GM12878 (cell line): ENCODE measurements at regions not wholly inside any gene's neighbourhood (a gene's known extent, or its start where the extent isn't known, plus 50 kb on each side); places are given as distances from the start of the nearest gene placed in this dataset.

Source experiments
- ATAC-seq: fragments of 200-7000 bp; cut with Tn5 transposase; 3 replicates; pipeline ENCODE4 v1.9.1; 2020; ENCODE audit warnings: mild to moderate bottlenecking, moderate library complexity
- BruUV-seq: library from RNA; stranded (reverse); fragments of 400-500 nt; replicated peaks from 2 replicates; lab custom pipeline; 2021; lab: Mats Ljungman, UMichigan
- CTCF ChIA-PET: fragments of 300-600 bp; sonication (Branson Sonifier 250); formaldehyde crosslinking; extraction: SDS; loops from one replicate; lab custom pipeline; 2021; ENCODE audit warnings: inconsistent platforms; lab: Yijun Ruan, JAX
- POLR2A ChIA-PET: fragments of 350-600 bp; formaldehyde crosslinking; extraction: SDS; loops from one replicate; lab custom pipeline; 2021; ENCODE audit warnings: inconsistent platforms; lab: Charles Lee
- RAD21 ChIA-PET: fragments of 300-600 bp; sonication (Branson Sonifier 250); formaldehyde crosslinking; loops from one replicate; lab custom pipeline; 2023; ENCODE audit warnings: antibody characterized with exemption; ENCODE audit not compliant: unreplicated experiment; lab: Charles Lee
- SMC1A ChIA-PET: fragments of 300-600 bp; sonication (Branson Sonifier 250); formaldehyde crosslinking; loops from one replicate; lab custom pipeline; 2023; ENCODE audit not compliant: unreplicated experiment, uncharacterized antibody; lab: Charles Lee
- DNase-seq: peaks from one replicate; pipeline ENCODE4 v3.0.0-alpha.2; 2011; ENCODE audit warnings: low read depth, low spot score
- FAIRE-seq: peaks from 3 replicates; lab custom pipeline; 2011; peaks lifted over from hg19 to GRCh38; lab: Jason Lieb, UNC
- H2AFZ ChIP-seq: 2 replicates; pipeline ENCODE4 v1.6.0; 2011; ENCODE audit warnings: low read depth, low read length, control low read depth; ENCODE audit not compliant: control insufficient read depth
- H3K27ac ChIP-seq: 2 replicates; pipeline ENCODE4 v1.5.1; 2011; ENCODE audit warnings: control low read depth; ENCODE audit not compliant: control insufficient read depth, insufficient read depth
- H3K27me3 ChIP-seq, 2 experiments: replicated peaks in 1 of 2; 2 replicates each; pipeline versions ENCODE4 v1.6.0 to v1.6.1; 2011; ENCODE audit warnings: low read length in 1 of 2; ENCODE audit not compliant: control insufficient read depth in 2 of 2, insufficient read depth in 2 of 2
- H3K36me3 ChIP-seq, 2 experiments: 2 replicates each; pipeline ENCODE4 v1.5.1; 2011; ENCODE audit warnings: low read length in 1 of 2; ENCODE audit not compliant: control insufficient read depth in 2 of 2, insufficient read depth in 2 of 2
- H3K4me1 ChIP-seq: 2 replicates; pipeline ENCODE4 v1.6.1; 2011; ENCODE audit warnings: mild to moderate bottlenecking, low read length, moderate library complexity, mixed read lengths; ENCODE audit not compliant: control insufficient read depth, insufficient read depth
- H3K4me2 ChIP-seq: 2 replicates; pipeline ENCODE4 v1.6.0; 2011; ENCODE audit warnings: control low read depth; ENCODE audit not compliant: control insufficient read depth, insufficient read depth
- H3K4me3 ChIP-seq: fragments of 200-600 bp; sonication (generic); 2 replicates; pipeline ENCODE4 v1.5.1; 2016
- H3K79me2 ChIP-seq: 2 replicates; pipeline ENCODE4 v1.6.0; 2011; ENCODE audit warnings: low read length; ENCODE audit not compliant: control insufficient read depth, insufficient read depth
- H3K9ac ChIP-seq: 2 replicates; pipeline ENCODE4 v1.8.0; 2011; ENCODE audit warnings: low read length, control low read depth, mixed read lengths; ENCODE audit not compliant: control insufficient read depth, insufficient read depth
- H3K9me3 ChIP-seq: replicated peaks from 3 replicates; pipeline ENCODE4 v1.5.1; 2011; ENCODE audit warnings: mild to moderate bottlenecking, low read length; ENCODE audit not compliant: control insufficient read depth, insufficient read depth
- H4K20me1 ChIP-seq: 2 replicates; pipeline ENCODE4 v1.6.0; 2011; ENCODE audit not compliant: control insufficient read depth, insufficient read depth
- CEBPZ ChIP-seq: fragments of 150-350 bp; IDR thresholded peaks from 2 replicates; pipeline ENCODE4 v1.6.1; 2016; ENCODE audit warnings: low read depth, low read length
- E2F4 ChIP-seq: IDR thresholded peaks from 2 replicates; pipeline ENCODE4 v1.6.1; 2012; ENCODE audit warnings: low read depth, low read length, improper control_type of control experiment
- EED ChIP-seq: sonication (generic); IDR thresholded peaks from 2 replicates; pipeline ENCODE4 v1.6.1; 2016; ENCODE audit warnings: antibody characterized with exemption, low read depth
- FOXK2 ChIP-seq: fragments of 450-650 bp; IDR thresholded peaks from 2 replicates; pipeline ENCODE4 v1.6.1; 2017; ENCODE audit warnings: mild to moderate bottlenecking, moderate library complexity
- HCFC1 ChIP-seq: fragments of 150-350 bp; IDR thresholded peaks from 2 replicates; pipeline ENCODE4 v1.6.1; 2014; ENCODE audit warnings: low read length
- MXI1 ChIP-seq: fragments of 150-350 bp; IDR thresholded peaks from 2 replicates; pipeline ENCODE4 v1.6.1; 2011; ENCODE audit warnings: low read depth, mild to moderate bottlenecking, inconsistent platforms, low read length, improper control_type of control experiment
- MYC ChIP-seq: IDR thresholded peaks from 2 replicates; pipeline ENCODE4 v1.6.1; 2011; ENCODE audit warnings: mild to moderate bottlenecking, low read length, moderate library complexity, inconsistent platforms; ENCODE audit not compliant: insufficient read depth, insufficient replicate concordance, insufficient read length, severe bottlenecking
- NBN ChIP-seq: fragments of 450-650 bp; IDR thresholded peaks from 2 replicates; pipeline ENCODE4 v1.6.1; 2016
- NFIC ChIP-seq: IDR thresholded peaks from 2 replicates; pipeline ENCODE4 v1.6.1; 2012; ENCODE audit warnings: low read depth, mild to moderate bottlenecking, inconsistent platforms, low read length, moderate library complexity
- RB1 ChIP-seq: fragments of 450-650 bp; formaldehyde crosslinking; IDR thresholded peaks from 2 replicates; pipeline ENCODE4 v1.6.1; 2017; ENCODE audit warnings: mild to moderate bottlenecking, borderline replicate concordance
- SRF ChIP-seq, 2 experiments: IDR thresholded peaks; 2 replicates each; pipeline ENCODE4 v1.6.1; 2011; ENCODE audit warnings: low read depth in 2 of 2, low read length in 2 of 2, mild to moderate bottlenecking in 1 of 2, moderate library complexity in 1 of 2
- TARDBP ChIP-seq: IDR thresholded peaks from 2 replicates; pipeline ENCODE4 v1.6.1; 2016; ENCODE audit warnings: borderline replicate concordance
- TCF12 ChIP-seq: IDR thresholded peaks from 2 replicates; pipeline ENCODE4 v1.6.1; 2011; ENCODE audit warnings: low read depth, mild to moderate bottlenecking, low read length
- WRNIP1 ChIP-seq: IDR thresholded peaks from 2 replicates; pipeline ENCODE4 v1.6.1; 2011; ENCODE audit warnings: low read depth, low read length, improper control_type of control experiment, borderline replicate concordance
- ZNF217 ChIP-seq: fragments of 450-650 bp; IDR thresholded peaks from 2 replicates; pipeline ENCODE4 v1.6.1; 2017; ENCODE audit warnings: antibody characterized with exemption, mild to moderate bottlenecking
- ZNF24 ChIP-seq: fragments of 450-650 bp; IDR thresholded peaks from 2 replicates; pipeline ENCODE4 v1.6.1; 2017; ENCODE audit warnings: antibody characterized with exemption, mild to moderate bottlenecking
- WGBS: methylation state at CpG from one replicate; pipeline ENCODE4 v1.1.6; 2016; ENCODE audit warnings: low lambda C conversion rate; ENCODE audit not compliant: insufficient replicate concordance, insufficient coverage; ENCODE audit errors: missing lambda C conversion rate; 5-methylcytosine and 5-hydroxymethylcytosine counted together
- in situ Hi-C: fragments of 300-500 bp; cut with MboI; formaldehyde crosslinking; loops from 9 replicates; pipeline ENCODE4 v1.14.3; 2018; ENCODE audit warnings: mixed read lengths
- intact Hi-C: fragments of 100-400 bp; cut with micrococcal nuclease; formaldehyde crosslinking; loops from one replicate; pipeline ENCODE4 v1.14.2; 2022; ENCODE audit not compliant: unreplicated experiment
- TF ChIP-seq, protein P1 (sequence below): fragments of 450-650 bp; IDR thresholded peaks from 2 replicates; pipeline ENCODE4 v1.6.1; 2016; ENCODE audit warnings: mild to moderate bottlenecking, moderate library complexity, borderline replicate concordance

GRCh38 chr14:96630281-96630680, 128.1 kb downstream of the PAPOLA start:
- ChIA-PET SMC1A (interaction anchor here (1.4 kb wide), 1 partner anchor 17 kb away, joined by 3 read pairs; no protein-coding TSS in a partner anchor), POLR2A (no interaction called here), RAD21 (no interaction called here), CTCF (no interaction called here)
- no peaks in the 10 kb centered on the region for H3K4me1 ChIP-seq
- no peak for DNase-seq
- no TSS peak for BruUV-seq
- H4K20me1 ChIP-seq: no peaks in the 10 kb centered on the region
- no peak overlapping the region for H2AFZ ChIP-seq
- no peaks in the 10 kb centered on the region for H3K36me3 ChIP-seq
- no peak for TF ChIP-seq WRNIP1
- no peak for TF ChIP-seq ZNF24
- TF ChIP-seq FOXK2: no peak
- no peak for TF ChIP-seq NBN
- no peak for TF ChIP-seq SRF (IDR thresholded peaks at IDR 0.05; ENCODE audit: low read depth in 2 of 2, low read length in 2 of 2)
- TF ChIP-seq HCFC1: no peak
- no peak for TF ChIP-seq ZNF217
- TF ChIP-seq MYC: no peak
- no peak for TF ChIP-seq EED
- TF ChIP-seq TARDBP: no peak
- no peak for TF ChIP-seq TCF12
- TF ChIP-seq, protein P1, sequence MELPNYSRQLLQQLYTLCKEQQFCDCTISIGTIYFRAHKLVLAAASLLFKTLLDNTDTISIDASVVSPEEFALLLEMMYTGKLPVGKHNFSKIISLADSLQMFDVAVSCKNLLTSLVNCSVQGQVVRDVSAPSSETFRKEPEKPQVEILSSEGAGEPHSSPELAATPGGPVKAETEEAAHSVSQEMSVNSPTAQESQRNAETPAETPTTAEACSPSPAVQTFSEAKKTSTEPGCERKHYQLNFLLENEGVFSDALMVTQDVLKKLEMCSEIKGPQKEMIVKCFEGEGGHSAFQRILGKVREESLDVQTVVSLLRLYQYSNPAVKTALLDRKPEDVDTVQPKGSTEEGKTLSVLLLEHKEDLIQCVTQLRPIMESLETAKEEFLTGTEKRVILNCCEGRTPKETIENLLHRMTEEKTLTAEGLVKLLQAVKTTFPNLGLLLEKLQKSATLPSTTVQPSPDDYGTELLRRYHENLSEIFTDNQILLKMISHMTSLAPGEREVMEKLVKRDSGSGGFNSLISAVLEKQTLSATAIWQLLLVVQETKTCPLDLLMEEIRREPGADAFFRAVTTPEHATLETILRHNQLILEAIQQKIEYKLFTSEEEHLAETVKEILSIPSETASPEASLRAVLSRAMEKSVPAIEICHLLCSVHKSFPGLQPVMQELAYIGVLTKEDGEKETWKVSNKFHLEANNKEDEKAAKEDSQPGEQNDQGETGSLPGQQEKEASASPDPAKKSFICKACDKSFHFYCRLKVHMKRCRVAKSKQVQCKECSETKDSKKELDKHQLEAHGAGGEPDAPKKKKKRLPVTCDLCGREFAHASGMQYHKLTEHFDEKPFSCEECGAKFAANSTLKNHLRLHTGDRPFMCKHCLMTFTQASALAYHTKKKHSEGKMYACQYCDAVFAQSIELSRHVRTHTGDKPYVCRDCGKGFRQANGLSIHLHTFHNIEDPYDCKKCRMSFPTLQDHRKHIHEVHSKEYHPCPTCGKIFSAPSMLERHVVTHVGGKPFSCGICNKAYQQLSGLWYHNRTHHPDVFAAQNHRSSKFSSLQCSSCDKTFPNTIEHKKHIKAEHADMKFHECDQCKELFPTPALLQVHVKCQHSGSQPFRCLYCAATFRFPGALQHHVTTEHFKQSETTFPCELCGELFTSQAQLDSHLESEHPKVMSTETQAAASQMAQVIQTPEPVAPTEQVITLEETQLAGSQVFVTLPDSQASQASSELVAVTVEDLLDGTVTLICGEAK: no peak
- TF ChIP-seq NFIC: no peak
- no peak for TF ChIP-seq E2F4
- no peak for TF ChIP-seq CEBPZ
- TF ChIP-seq RB1: no peak
- TF ChIP-seq MXI1: no peak
- no peak overlapping the region for H3K4me2 ChIP-seq
- intact Hi-C loops (no loop called here), in situ Hi-C loops (no loop called here)
- H3K4me3 ChIP-seq: no peak overlapping the region
- no peaks in the 10 kb centered on the region; the same call in 2 of the 3 replicates for H3K9me3 ChIP-seq
- no peak for FAIRE-seq
- 0 out of 4 replicates have a peak, but pooled peaks cover 0 to 4% of the 10 kb centered on the region in 2 experiments for H3K27me3 ChIP-seq
- no peak for ATAC-seq
- H3K27ac ChIP-seq: no peak overlapping the region
- no peaks in the 10 kb centered on the region for H3K79me2 ChIP-seq
- 48% methylated on average over 6 of the region's 6 CpGs for WGBS
- no peak overlapping the region for H3K9ac ChIP-seq
